ENCODE measurements at regions not wholly inside any gene's neighbourhood (a gene's known extent, or its start where the extent isn't known, plus 50 kb on each side); places are given as distances from the start of the nearest gene placed in this dataset.

GRCh38 chr6:158920311-158920905 lies 79.6 kb downstream of the RSPH3 start:
- intact Hi-C loops (cut with DNase I), result no loop called here
- Histone ChIP-seq H3K27ac (no peak overlapping the region), H3K36me3 (no peaks in the 10 kb centered on the region), H3K27me3 (no peaks in the 10 kb centered on the region), H3K4me1 (ENCODE audit: insufficient read depth) (no peaks in the 10 kb centered on the region), H3K4me3 (no peak overlapping the region), H3K9me3 (no peaks in the 10 kb centered on the region)
- no peak for DNase-seq
- TF ChIP-seq EP300 (IDR thresholded peaks at IDR 0.05), result no peak
- 82 to 87% (median 82%) methylated on average over 14 of the region's 14 CpGs for WGBS, 3 donors

- no peak overlapping the region for H3K27ac ChIP-seq
- no peaks in the 10 kb centered on the region for H3K36me3 ChIP-seq
- no peaks in the 10 kb centered on the region for H3K27me3 ChIP-seq
- DNase-seq, result no peak
- no peak overlapping the region for H3K4me3 ChIP-seq
- WGBS, 3 donors, result 57 to 74% (median 72%) methylated on average over 3 of the region's 3 CpGs
- intact Hi-C loops (cut with DNase I), result no loop called here
- H3K9me3 ChIP-seq, result no peaks in the 10 kb centered on the region
- no peak for TF ChIP-seq EP300 (IDR thresholded peaks at IDR 0.05)
- no peak for TF ChIP-seq POLR2A (IDR thresholded peaks at IDR 0.05)
- TF ChIP-seq CTCF (IDR thresholded peaks at IDR 0.05), result no peak
- no peaks in the 10 kb centered on the region for H3K4me1 ChIP-seq (ENCODE audit: insufficient read depth)
Measured at GRCh38 chr6:158919865-158920264, 80.1 kb downstream of the RSPH3 start.

- Histone ChIP-seq H3K9me3 (no peaks in the 10 kb centered on the region), H3K27ac (no peak overlapping the region), H3K4me3 (no peak overlapping the region), H3K4me1 (ENCODE audit: insufficient read depth) (no peaks in the 10 kb centered on the region), H3K27me3 (no peaks in the 10 kb centered on the region), H3K36me3 (no peaks in the 10 kb centered on the region)
- no peak for DNase-seq
- WGBS, 3 donors, result 53 to 66% (median 61%) methylated on average over 11 of the region's 11 CpGs
- intact Hi-C loops (cut with DNase I), result no loop called here
- TF ChIP-seq POLR2A (IDR thresholded peaks at IDR 0.05) (no peak), CTCF (IDR thresholded peaks at IDR 0.05) (no peak), EP300 (IDR thresholded peaks at IDR 0.05) (no peak)
Measured at GRCh38 chr6:158916617-158917016, 83.4 kb downstream of the RSPH3 start.

GRCh38 chr6:158914923-158915322 lies 85.1 kb downstream of the RSPH3 start:
- 76 to 94% (median 87%) methylated on average over 8 of the region's 8 CpGs for WGBS, 3 donors
- TF ChIP-seq CTCF (IDR thresholded peaks at IDR 0.05), result no peak
- no peak for TF ChIP-seq POLR2A (IDR thresholded peaks at IDR 0.05)
- no peak for TF ChIP-seq EP300 (IDR thresholded peaks at IDR 0.05)
- Histone ChIP-seq H3K4me3 (no peak overlapping the region), H3K27me3 (no peaks in the 10 kb centered on the region), H3K27ac (no peak overlapping the region), H3K4me1 (ENCODE audit: insufficient read depth) (no peaks in the 10 kb centered on the region), H3K36me3 (no peaks in the 10 kb centered on the region), H3K9me3 (no peaks in the 10 kb centered on the region)
- DNase-seq, result no peak
- intact Hi-C loops (cut with DNase I), result no loop called here

- no peak for TF ChIP-seq POLR2A (IDR thresholded peaks at IDR 0.05)
- TF ChIP-seq EP300 (IDR thresholded peaks at IDR 0.05), result no peak
- no peak for TF ChIP-seq CTCF (IDR thresholded peaks at IDR 0.05)
- no peak overlapping the region for H3K27ac ChIP-seq
- no peaks in the 10 kb centered on the region for H3K27me3 ChIP-seq
- H3K36me3 ChIP-seq, result no peaks in the 10 kb centered on the region
- no peaks in the 10 kb centered on the region for H3K9me3 ChIP-seq
- DNase-seq, result no peak
- H3K4me3 ChIP-seq, result no peak overlapping the region
- intact Hi-C loops (cut with DNase I), result no loop called here
- WGBS, 3 donors, result 80 to 84% (median 82%) methylated on average over 9 of the region's 9 CpGs
- H3K4me1 ChIP-seq (ENCODE audit: insufficient read depth), result no peaks in the 10 kb centered on the region
Measured at GRCh38 chr6:158913580-158913979, 86.4 kb downstream of the RSPH3 start.

All from ovary (tissue), 7 donors.